ENCODE measurements at regions not wholly inside any gene's neighbourhood (a gene's known extent, or its start where the extent isn't known, plus 50 kb on each side); places are given as distances from the start of the nearest gene placed in this dataset.

DNA sequence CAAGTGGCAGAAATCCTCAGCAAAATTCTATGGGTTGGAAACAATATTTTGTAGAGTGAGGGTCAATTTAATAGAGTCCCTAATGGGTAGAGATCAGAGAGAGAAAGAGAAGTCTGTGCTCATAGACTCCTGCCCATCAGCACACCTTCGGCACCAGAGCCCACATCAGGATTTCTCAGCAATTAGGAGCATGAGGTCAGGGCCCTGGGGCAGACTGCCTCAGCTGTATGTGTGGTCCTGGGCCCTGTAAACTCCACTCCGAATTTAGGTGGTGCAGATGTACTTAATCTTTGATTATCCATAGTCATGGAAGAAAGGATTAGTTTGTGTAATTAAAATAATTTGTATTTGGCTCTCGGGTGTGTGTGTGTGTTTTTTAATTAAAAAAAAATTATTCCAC lies 372.6 kb downstream of the AEBP2 start:
- POLR2A ChIA-PET, result no interaction called here
- Histone ChIP-seq H3K36me3 (ENCODE audit: control insufficient read depth, insufficient read depth, low read length) (no peaks in the 10 kb centered on the region), H3K9me3 (replicated peaks; ENCODE audit: control insufficient read depth, insufficient read depth, low read depth, low read length) (no peaks in the 10 kb centered on the region), H3K4me1 (replicated peaks in 1 of 2; ENCODE audit: control insufficient read depth in 2 of 2, insufficient read depth in 2 of 2, low read length in 2 of 2) (no peaks in the 10 kb centered on the region), H3K79me2 (ENCODE audit: control insufficient read depth, insufficient read depth, low read length) (no peaks in the 10 kb centered on the region), H3K9ac (ENCODE audit: insufficient read depth in 1 of 2, low read depth in 2 of 2, low read length in 2 of 2) (no peak overlapping the region), H3K9me1 (ENCODE audit: control insufficient read depth, insufficient read depth, low read length) (no peaks in the 10 kb centered on the region), H3K4me3 (no peak overlapping the region), H4K20me1 (replicated peaks; ENCODE audit: control insufficient read depth, insufficient read depth, low read length) (no peaks in the 10 kb centered on the region), H2AFZ (ENCODE audit: low read depth, low read length) (no peak overlapping the region), H3K27ac (ENCODE audit: extremely low read depth, low read depth, low read length) (no peak overlapping the region), H3K4me2 (ENCODE audit: insufficient read depth, low read length) (no peak overlapping the region), H3K27me3 (ENCODE audit: control insufficient read depth in 2 of 2, insufficient read depth in 2 of 2, low read length in 2 of 2) (no peaks in the 10 kb centered on the region)
- intact Hi-C loops (cut with micrococcal nuclease), result no loop called here
- ATAC-seq (no peak), DNase-seq (ENCODE audit: extremely low read depth in 1 of 4, low spot score in 3 of 4) (no peak), FAIRE-seq (no peak)
- BruUV-seq (replicated peaks), result no TSS peak
- in situ Hi-C loops (cut with MboI), result no loop called here
- CTCF ChIA-PET (ENCODE audit: low intra/inter-chr PET ratio), result no interaction called here
- 0% methylated on average over 1 of the region's 3 CpGs for WGBS (ENCODE audit: insufficient coverage, low coverage, missing lambda C conversion rate)
- TF ChIP-seq NUFIP1 (IDR thresholded peaks at IDR 0.05; ENCODE audit: partially characterized antibody) (no peak), CC2D1A (IDR thresholded peaks at IDR 0.05) (no peak), MAFF (IDR thresholded peaks at IDR 0.05; ENCODE audit: low read length) (no peak), CSDE1 (IDR thresholded peaks at IDR 0.05) (no peak), POLR2H (tag; IDR thresholded peaks at IDR 0.05; ENCODE audit: low read depth) (no peak), DPF2 (IDR thresholded peaks at IDR 0.05) (no peak), XRCC4 (IDR thresholded peaks at IDR 0.05; ENCODE audit: extremely low read depth, insufficient read depth, insufficient read length) (no peak), ILK (tag; IDR thresholded peaks at IDR 0.05; ENCODE audit: borderline replicate concordance, low read depth) (no peak), PHF20 (IDR thresholded peaks at IDR 0.05; ENCODE audit: partially characterized antibody) (no peak), NFYB (IDR thresholded peaks at IDR 0.05; ENCODE audit: extremely low read depth, insufficient read length) (no peak), GABPA (tag; conservative IDR thresholded peaks at IDR 0.05; ENCODE audit: low read depth) (no peak)
- TF ChIP-seq, protein P1, sequence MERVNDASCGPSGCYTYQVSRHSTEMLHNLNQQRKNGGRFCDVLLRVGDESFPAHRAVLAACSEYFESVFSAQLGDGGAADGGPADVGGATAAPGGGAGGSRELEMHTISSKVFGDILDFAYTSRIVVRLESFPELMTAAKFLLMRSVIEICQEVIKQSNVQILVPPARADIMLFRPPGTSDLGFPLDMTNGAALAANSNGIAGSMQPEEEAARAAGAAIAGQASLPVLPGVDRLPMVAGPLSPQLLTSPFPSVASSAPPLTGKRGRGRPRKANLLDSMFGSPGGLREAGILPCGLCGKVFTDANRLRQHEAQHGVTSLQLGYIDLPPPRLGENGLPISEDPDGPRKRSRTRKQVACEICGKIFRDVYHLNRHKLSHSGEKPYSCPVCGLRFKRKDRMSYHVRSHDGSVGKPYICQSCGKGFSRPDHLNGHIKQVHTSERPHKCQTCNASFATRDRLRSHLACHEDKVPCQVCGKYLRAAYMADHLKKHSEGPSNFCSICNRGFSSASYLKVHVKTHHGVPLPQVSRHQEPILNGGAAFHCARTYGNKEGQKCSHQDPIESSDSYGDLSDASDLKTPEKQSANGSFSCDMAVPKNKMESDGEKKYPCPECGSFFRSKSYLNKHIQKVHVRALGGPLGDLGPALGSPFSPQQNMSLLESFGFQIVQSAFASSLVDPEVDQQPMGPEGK (CRISPR knock-in tag; IDR thresholded peaks at IDR 0.05; ENCODE audit: borderline replicate concordance), result no peak
- TF ChIP-seq, protein P2, sequence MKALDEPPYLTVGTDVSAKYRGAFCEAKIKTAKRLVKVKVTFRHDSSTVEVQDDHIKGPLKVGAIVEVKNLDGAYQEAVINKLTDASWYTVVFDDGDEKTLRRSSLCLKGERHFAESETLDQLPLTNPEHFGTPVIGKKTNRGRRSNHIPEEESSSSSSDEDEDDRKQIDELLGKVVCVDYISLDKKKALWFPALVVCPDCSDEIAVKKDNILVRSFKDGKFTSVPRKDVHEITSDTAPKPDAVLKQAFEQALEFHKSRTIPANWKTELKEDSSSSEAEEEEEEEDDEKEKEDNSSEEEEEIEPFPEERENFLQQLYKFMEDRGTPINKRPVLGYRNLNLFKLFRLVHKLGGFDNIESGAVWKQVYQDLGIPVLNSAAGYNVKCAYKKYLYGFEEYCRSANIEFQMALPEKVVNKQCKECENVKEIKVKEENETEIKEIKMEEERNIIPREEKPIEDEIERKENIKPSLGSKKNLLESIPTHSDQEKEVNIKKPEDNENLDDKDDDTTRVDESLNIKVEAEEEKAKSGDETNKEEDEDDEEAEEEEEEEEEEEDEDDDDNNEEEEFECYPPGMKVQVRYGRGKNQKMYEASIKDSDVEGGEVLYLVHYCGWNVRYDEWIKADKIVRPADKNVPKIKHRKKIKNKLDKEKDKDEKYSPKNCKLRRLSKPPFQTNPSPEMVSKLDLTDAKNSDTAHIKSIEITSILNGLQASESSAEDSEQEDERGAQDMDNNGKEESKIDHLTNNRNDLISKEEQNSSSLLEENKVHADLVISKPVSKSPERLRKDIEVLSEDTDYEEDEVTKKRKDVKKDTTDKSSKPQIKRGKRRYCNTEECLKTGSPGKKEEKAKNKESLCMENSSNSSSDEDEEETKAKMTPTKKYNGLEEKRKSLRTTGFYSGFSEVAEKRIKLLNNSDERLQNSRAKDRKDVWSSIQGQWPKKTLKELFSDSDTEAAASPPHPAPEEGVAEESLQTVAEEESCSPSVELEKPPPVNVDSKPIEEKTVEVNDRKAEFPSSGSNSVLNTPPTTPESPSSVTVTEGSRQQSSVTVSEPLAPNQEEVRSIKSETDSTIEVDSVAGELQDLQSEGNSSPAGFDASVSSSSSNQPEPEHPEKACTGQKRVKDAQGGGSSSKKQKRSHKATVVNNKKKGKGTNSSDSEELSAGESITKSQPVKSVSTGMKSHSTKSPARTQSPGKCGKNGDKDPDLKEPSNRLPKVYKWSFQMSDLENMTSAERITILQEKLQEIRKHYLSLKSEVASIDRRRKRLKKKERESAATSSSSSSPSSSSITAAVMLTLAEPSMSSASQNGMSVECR (CRISPR knock-in tag; IDR thresholded peaks at IDR 0.05), result no peak
- TF ChIP-seq, protein P3, sequence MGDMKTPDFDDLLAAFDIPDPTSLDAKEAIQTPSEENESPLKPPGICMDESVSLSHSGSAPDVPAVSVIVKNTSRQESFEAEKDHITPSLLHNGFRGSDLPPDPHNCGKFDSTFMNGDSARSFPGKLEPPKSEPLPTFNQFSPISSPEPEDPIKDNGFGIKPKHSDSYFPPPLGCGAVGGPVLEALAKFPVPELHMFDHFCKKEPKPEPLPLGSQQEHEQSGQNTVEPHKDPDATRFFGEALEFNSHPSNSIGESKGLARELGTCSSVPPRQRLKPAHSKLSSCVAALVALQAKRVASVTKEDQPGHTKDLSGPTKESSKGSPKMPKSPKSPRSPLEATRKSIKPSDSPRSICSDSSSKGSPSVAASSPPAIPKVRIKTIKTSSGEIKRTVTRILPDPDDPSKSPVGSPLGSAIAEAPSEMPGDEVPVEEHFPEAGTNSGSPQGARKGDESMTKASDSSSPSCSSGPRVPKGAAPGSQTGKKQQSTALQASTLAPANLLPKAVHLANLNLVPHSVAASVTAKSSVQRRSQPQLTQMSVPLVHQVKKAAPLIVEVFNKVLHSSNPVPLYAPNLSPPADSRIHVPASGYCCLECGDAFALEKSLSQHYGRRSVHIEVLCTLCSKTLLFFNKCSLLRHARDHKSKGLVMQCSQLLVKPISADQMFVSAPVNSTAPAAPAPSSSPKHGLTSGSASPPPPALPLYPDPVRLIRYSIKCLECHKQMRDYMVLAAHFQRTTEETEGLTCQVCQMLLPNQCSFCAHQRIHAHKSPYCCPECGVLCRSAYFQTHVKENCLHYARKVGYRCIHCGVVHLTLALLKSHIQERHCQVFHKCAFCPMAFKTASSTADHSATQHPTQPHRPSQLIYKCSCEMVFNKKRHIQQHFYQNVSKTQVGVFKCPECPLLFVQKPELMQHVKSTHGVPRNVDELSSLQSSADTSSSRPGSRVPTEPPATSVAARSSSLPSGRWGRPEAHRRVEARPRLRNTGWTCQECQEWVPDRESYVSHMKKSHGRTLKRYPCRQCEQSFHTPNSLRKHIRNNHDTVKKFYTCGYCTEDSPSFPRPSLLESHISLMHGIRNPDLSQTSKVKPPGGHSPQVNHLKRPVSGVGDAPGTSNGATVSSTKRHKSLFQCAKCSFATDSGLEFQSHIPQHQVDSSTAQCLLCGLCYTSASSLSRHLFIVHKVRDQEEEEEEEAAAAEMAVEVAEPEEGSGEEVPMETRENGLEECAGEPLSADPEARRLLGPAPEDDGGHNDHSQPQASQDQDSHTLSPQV (IDR thresholded peaks at IDR 0.05), result no peak

Measured in K562 (cell line).